Kidney capillary endothelial cell (primary cell): ENCODE measurements at regions not wholly inside any gene's neighbourhood (a gene's known extent, or its start where the extent isn't known, plus 50 kb on each side); places are given as distances from the start of the nearest gene placed in this dataset.
"Not testable (repeated sequence)": the region's sequence is repeated elsewhere in the genome, so short reads cannot be mapped to it uniquely, and the experiment has no call there.

Experiments
- DNase-seq: peaks from one replicate; pipeline ENCODE4 v3.0.0-alpha.2; 2018; ENCODE audit warnings: low spot score

DNA sequence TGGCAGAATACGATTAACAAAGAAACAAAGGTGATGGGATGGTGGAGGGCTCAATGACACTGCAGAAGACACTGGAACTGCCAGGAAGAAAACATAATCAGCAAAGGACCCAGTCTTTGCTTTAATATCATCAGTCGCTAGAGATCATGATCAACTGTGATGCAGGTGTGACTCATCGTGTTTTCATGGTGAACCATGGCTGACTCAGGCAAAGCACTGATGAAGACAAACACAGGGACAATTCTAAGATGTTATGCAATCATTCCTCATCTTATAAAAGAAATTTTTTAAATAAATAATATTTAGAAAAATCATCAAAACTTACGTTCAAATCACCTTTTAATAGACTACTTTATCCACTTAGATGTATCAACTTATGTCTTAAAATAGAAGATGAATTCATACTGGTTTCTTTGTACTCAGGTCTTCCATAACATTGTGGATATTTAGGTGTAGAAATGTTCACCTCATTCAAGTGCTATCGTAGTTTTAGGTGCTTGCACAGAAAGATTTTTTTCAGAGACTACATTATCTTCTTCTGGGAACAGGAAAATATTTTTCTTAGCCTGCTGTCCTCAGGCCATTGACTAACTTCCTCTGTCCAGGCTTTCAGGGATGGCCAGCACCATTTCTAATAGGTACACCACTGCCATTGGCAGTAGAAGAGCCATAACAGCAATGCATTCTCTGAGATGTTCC, 673.4 kb upstream of the MEF2C start:
- peak; percentile 76 for DNase-seq

DNA sequence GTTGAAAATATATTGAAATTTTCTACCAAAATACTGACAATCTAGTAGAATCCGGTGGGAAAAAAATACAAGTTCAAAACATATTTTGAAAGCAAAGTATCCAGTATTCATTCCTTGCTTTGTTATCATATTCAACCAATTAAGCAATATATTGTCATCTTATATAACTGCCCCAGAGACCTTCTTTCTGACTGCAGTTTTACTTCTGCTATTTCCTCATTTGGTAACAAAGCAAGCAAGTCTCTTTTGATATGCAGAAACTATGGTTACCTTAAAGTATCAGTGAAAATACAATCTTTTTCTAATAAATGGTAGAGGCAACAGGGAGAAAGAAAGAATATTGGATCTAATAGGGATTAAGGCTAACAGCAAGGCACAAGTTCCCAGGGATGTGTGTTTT, 663.7 kb upstream of the MEF2C start:
- DNase-seq = no peak

DNA sequence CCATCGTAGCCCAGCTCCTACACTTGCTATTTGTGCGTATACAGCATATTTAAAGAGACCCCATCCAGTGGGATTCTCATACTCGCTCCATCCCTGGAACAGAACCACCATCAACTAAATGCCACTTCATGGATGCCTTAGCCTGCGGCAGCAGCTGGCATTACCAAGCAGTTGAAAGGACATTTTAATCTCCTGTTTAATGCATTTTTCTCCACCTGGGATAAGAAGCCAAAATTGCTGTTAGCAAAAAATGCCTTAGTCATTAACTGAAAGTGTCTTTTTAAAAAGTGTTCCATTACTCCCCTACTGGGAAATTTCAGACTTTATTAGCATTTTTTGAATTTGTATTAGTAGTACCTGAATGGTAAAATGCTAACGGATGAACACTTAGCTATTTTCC, 662.6 kb upstream of the MEF2C start:
- no peak for DNase-seq

DNA sequence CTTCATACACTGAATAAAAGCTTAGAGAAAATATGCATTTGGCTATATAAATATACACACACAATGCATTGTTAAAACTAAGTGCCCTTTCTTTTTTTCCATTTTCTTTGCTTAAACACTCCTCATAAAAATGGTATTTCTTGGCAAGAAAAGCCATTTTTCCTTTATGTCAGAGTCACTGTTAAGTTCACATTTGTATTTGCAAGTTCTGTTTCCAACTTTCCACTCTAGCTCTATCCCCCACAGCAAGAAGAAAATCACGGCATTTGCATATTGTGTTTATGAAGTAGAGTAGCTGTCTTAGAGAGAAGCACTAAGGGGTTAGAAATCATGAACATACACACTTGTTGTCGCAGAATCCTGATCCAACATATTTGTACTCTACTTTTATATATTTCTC, 662.1 kb upstream of the MEF2C start:
- no peak for DNase-seq

DNA sequence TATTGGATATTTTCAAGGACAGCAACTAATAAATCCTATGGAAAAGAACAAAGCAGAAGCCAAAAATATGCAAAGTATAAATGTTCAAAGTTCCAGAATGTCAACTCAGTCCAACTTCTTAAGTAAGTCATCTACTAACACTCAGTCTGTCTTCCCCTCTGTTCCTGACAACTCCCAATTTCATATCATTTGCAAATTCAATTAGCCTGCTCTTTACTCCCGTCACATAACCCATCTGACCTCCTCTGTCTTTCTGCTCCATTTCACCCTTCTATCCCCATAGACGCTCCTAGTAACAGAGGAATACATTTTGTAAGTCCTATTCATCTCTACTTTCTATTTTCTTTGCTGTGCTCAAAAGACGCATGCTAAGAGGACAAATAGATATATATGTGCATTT, 659.8 kb upstream of the MEF2C start:
- DNase-seq = no peak

DNA sequence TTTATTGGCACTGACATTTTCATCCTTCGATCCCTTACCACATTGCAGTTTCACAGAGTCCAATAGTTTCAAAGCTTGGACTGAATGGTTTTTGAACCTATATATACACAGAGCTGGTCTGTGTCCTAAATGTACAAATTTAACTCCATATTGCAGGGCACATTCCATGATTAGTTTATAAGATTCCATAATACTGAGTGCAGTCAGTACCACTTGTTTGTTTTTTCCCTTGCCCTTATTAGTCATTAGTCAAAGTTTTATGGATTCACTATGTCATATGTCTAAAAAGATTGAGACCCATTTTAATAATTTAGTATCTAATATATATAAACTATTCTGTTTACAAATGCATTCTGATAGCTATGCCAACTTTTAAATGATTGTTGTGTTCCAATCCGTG, 654.8 kb upstream of the MEF2C start:
- DNase-seq = no peak

DNA sequence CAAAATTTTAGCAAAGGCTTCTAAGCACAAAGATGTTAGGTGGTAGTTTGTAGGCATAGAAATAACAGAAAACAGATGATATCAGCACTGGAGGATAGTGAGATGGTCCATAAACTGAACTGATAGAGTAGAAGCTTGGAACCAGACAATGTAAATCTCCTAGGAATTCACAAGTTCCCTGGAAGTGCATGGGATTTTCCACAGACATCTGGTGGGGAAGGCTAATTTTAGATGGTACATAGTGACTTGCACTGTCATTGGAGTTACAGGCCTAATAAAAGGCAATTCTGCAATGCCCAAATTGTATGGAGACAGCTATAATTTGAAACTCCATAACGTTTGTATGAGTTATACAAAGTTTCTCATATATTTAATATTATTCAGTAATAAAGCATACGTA, 653.0 kb upstream of the MEF2C start:
- no peak for DNase-seq

DNA sequence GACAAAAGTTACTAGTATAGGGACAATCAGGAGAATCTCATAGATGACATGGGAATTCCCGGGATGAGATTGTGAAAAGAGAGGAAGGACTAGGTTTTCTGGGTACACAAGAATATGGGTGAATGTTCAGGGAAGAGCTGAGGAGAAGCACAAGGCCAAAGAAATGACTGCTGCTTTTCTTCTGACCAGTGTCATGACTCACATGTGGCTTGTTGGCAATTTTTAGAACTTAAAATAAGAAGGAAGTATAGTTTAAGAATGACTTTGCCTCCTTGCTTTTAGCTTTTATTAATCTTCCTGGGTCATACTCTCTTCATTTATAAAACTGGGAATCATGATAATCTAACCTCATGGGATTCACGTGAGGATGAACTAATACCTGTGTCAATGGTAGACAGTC, 652.4 kb upstream of the MEF2C start:
- no peak for DNase-seq

DNA sequence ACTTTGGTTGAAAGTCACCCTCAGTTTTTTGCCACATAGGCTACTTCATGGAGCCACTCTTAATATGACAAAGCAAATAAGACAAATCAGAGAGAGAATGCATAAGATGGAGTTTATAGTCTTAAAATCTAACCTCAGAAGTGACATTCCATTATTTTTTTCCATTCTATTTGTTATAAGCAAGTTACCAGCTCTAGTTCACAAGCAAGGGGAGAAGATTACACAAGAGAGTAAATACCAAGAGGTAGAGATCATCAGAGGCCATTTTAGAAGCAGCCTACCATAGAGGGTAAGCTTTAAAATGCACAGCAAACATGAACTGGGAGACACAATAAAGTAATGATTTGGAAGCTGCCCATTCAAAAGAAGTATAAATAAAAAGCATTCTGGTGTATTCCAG, 651.3 kb upstream of the MEF2C start:
- DNase-seq = no peak

DNA sequence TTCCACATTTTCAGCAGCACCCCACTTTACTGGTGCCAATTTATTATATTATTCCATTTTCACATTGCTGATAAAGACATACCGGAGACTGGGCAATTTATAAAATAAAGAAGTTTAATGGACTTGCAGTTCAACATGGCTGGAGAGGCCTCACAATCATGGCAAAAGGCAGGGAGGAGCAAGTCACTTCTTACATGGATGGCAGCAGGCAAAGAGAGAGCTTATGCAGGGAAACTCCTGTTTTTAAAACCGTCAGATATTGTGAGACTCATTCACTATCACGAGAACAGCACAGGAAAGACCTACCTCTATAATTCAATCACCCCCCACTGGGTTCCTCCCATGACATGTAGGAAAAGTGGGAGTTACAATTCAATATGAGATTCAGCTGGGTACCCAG, 641.8 kb upstream of the MEF2C start:
- DNase-seq = no peak

DNA sequence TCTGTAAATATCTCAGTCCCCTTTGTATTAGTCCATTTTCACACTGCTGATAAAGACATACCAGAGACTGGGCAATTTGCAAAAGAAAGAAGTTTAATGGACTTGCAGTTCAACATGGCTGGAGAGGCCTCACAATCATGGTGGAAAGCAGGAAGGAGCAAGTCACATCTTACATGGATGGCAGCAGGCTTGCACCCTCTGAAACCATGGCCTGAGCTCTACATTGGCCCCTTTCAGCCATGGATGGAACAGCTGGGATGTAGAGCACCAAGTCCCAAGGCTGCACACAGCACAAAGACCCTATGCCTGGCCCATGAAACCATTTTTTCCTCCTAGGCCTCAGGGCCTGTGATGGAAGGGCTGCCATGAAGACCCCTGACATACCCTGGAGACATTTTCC, 640.9 kb upstream of the MEF2C start:
- not testable (repeated sequence) for DNase-seq

DNA sequence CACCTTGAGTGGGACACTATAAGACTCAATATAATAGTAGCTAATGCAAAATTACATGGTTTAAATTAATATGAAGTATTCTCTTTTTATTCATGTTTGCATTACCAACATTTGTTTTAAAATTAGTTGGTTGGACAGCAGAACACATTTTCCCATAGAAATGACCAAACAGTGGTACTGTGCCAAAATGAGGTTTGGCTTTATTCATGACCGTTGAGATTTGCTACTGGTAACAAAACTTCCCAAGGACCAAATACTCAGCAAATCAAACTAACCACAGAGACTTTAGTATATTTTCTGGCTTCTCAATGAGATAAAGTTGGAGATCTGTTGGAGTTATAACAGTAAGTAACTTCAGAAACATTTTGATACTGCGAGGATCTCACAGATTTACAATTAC, 637.8 kb upstream of the MEF2C start:
- DNase-seq = no peak

DNA sequence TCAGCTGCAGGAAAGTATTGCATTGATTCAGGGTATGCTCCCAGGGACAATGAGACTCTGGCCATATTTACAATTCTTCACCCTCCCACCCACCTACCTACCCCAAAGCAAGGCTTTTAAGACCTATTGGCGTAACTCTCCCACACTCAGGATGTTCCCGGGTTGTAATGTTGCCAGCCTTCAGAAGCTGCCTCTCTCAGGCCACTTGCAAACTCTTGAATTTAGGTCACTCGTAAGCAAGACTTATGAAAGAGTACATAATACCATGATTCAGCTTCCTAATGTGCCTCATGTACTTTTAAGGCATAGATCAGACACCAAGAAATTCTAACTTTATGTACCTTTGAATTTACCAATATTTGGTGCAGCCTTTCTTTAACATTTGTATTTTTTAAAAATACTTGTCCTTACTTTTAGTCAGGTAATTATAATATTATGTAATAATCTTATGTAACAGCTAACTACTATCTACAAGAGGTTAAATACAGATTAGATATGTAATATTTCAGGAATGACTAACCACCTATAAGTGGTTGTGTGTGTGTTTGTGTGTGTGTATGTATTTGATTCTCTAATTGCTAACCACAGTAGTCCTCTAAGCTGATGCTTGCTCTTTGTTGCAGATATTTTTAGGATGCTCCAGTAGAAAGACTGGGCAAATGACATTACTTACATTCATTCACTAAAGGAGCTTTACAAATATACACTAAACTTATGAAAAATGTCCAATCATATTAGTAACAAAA, 630.5 kb upstream of the MEF2C start:
- no peak for DNase-seq

DNA sequence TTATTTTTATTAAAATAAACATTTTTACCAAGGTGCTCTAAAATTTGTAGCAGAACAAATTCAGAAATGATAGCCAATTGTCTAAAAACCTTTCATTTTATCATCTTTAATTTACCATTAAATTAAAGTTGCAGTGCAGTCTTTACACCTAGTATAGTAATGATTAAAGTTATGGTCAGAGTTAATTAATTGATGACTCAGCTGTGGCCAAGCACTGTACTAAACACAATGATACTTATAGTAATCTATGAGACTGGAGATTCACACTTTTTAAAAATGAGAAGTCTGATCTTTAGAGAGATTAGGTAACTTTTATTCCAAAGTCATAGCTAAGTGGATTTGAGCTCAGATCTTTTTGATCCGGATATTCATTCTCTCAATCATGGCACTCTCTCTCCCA, 621.1 kb upstream of the MEF2C start:
- DNase-seq = no peak

DNA sequence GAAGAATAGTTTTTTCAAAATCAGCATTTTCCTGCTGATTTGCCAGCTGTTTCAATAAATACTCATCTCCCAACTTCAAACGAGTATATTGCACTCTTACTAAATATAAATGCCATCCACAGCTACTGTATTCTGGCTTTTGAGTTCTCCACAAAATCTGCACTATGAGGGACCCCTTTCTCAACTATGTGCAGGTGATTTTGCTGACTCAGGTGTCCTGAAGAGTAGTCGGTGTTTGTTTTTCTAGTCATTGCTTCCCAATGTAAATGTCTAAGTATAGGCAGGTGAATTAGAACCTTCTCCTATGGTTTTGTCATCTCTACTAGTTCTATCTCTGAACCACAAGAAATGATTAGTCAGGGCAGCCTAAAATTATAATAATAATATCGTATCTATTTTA, 616.8 kb upstream of the MEF2C start:
- DNase-seq = no peak

DNA sequence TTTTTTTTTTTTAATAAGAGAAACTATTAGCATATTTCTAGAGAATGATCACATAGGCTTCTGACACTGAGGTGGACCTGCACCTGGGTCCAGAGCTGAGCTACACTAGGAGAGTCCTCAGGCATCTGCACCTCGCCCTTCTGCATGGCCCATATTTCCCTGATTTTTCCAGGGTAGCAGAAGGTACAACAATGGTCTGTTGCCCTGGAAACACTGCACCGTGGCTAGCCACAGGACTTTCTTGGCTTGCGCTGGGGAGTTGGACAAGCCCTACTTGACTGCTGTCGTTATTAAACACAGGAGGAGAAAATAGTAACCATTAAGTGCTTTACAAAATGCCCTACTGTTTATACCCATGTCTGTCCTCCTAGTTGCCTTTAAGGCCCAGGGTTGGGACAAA, 615.7 kb upstream of the MEF2C start:
- DNase-seq = no peak

DNA sequence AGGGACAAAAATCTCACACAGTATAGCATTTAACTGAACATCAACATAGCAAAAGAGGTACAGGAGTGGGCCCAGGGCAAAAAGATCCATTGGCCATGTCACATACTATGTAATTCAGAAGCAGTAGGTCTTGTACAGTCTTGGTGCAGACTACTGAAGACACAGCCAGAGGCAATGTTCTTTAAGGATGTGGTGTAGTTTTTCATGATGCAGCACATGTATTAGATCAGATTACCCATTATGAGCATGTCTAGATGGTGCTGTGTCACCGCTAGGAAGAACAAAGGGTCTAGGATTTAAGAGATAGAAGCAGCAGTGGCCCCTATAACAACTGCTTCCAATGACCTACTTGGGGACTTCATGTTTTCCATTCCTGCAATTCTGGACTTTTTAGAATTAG, 610.4 kb upstream of the MEF2C start:
- DNase-seq = no peak

DNA sequence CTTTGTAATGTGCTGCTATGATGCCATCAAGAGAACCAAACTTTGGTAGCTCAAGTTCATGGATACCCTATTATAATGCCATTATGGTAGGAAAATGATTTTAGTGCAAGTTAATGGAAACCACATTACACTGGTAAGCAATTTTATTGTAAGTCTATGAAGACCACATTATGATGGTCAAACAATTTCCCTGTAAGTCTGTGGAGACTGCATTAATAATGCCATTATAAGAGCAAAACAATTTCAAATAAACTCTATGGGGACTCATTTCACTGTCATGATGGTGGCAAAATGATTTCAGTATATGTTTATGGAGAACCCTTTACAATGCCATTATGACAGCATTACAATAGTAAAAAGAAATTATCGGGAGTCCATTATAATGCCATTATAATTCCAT, 602.0 kb upstream of the MEF2C start:
- DNase-seq = no peak

DNA sequence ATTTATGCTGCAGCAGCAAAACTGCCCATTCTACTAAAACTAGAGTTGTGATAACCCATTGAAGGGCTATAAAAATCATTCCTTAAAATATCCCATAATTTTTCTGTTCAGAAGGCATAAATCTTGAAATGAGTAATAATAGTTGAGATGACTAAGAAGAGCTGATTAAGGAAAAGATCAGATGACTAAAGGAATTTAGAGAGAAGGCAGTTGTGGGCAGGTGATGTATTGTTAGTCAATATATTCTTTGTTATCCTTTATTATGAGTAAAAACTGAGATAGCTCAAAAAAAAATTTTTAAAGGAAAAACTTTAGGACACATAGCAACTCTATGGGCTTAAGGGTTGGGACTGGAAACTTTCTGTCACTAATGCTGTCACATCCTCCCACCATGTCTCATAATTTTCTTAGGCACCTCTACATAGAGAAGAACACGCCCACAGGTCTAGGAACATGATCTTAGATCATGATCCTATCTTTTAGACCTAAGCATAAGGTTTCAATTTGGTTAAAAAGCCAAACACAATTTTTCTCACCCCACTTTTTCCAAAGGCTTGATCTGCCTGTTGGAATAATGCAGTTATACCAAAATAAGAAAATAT, 597.5 kb upstream of the MEF2C start:
- DNase-seq = no peak

DNA sequence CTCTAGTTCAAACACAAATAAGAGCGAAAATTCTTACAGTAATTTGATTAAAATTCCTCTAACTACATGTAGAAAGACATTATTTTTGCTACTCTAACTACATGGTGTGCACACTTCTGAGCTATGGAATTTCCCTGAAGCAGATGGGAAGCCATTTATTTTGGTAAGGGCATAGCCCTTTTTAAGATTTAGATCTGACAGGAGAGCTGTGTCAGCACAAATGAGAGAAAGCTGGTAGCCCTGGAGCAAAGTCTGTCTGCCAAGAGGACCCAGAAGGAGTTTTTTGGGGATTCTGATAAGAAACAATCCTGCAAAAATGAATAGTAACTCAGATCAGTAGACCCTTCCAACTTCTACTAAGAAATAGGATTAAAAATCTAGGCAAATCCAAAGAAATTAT, 595.9 kb upstream of the MEF2C start:
- DNase-seq = no peak

DNA sequence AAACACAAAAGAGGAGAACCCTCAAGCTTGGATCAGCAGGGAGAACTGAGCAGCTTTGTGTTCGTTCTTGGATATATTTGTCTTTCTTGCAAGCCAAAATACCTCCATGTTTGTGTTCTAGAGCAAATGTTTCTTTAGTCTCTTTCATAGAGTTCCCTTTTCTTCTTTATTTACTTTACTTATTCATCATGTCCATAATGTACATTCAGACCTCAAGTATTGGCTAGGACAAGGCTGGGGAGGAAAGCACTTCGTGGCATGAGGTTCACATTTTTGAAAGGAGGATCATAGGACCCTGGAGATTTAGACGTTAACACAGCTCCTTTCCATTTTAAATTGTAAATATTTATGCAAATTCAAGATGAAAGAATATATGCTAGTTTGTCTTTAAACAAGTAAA, 590.2 kb upstream of the MEF2C start:
- no peak for DNase-seq

DNA sequence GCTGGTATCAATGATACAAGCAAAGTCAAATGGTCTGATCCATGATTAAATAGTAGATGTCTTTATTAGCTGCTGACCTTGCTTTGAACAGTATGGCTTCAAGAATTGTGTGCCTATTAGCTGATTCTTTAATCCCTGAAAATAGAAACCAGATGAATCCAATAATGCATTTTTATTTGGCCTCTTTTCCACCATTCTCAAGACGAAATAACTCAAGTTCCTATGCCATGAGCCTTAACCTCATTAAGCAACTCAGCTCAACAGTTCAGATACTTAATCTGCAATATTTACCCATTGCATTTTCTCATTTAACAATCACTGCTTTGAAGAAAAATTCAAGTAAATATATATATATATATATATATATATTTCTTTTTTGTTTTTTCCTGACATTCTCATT, 588.6 kb upstream of the MEF2C start:
- DNase-seq = no peak

DNA sequence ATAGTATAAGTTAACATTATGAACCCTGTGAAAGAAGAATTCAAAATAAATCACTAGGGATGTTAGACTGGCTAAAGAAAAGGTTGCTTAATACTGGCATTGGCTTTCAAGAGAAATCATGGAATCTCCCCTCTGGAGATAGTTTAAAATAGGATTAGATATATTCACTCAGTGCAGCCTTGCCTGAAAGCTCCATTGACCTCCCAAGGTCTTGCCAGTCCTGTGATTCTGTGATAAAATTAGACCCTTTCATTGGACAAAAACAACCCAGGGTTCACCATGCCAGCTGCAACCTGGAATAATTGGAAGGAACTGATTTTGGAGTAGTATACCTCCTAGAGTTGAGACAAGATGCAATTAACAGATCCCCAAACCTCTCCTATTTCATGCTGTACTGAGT, 588.1 kb upstream of the MEF2C start:
- no peak for DNase-seq

DNA sequence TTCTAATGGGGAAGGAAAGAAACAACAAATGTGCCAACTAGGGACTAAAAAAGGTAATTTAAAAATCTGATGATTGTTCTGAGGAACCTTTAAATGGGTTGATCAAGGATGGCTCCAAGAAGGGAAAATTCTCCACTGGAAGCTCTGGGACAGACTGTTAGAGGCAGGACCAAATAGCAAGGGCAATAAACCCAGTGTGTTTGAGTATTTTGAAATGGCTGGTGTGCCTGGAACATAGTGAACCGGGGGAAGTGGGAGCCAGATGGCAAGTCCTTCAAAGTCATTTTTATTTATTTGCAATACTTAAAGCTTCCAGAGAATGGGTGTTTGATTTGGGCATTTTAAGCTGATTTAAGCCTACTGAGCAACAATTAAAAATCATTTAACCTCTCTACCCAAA, 587.7 kb upstream of the MEF2C start:
- DNase-seq = no peak
